ENCODE measurements at regions not wholly inside any gene's neighbourhood (a gene's known extent, or its start where the extent isn't known, plus 50 kb on each side); places are given as distances from the start of the nearest gene placed in this dataset.
"Not testable (repeated sequence)": the region's sequence is repeated elsewhere in the genome, so short reads cannot be mapped to it uniquely, and the experiment has no call there.

DNA sequence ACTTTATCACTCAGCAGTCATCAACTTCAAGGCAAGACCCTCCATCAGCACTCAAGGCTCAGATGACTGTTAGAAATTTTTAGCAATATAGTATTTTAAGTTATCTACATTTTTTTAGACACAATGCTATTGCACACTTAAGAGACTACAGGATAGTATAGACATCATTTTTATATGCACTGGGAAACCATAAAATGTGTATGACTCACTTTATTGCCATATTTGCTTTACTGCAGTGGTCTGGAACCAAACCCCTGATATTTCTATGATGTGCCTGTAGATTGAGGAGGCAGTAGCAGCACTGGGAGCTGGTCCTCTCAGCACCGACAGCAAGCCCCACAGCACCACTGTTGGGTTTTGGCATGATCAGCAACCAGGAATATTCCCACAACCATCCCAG lies 264.8 kb upstream of the HNRNPA3 start:
- Histone ChIP-seq H3K79me1 (replicated peaks; ENCODE audit: low read length, poor library complexity, severe bottlenecking) (no peaks in the 10 kb centered on the region), H2BK15ac (ENCODE audit: low read depth, poor library complexity, severe bottlenecking) (no peak overlapping the region), H3K4me3 (ENCODE audit: insufficient read depth in 1 of 2, low read depth in 1 of 2, low read length in 2 of 2) (no peak overlapping the region), H3K23ac (ENCODE audit: low read length in 2 of 2) (no peak overlapping the region), H2BK12ac (ENCODE audit: low read length in 2 of 2) (no peak overlapping the region), H3K18ac (ENCODE audit: low read depth in 1 of 2, low read length in 2 of 2) (no peak overlapping the region), H3K4ac (ENCODE audit: low read depth in 1 of 2, low read length in 2 of 2) (no peak overlapping the region), H4K8ac (ENCODE audit: low read length) (no peak overlapping the region), H3K27ac (ENCODE audit: low read length, poor library complexity, severe bottlenecking) (no peak overlapping the region), H3K14ac (ENCODE audit: low read length in 2 of 2) (no peak overlapping the region), H2AK5ac (ENCODE audit: low read length, severe bottlenecking) (no peak overlapping the region), H2BK5ac (ENCODE audit: low read depth, low read length, poor library complexity, severe bottlenecking) (no peak overlapping the region), H3K9ac (ENCODE audit: low read length) (no peak overlapping the region), H3K4me2 (ENCODE audit: low read length, poor library complexity, severe bottlenecking) (no peak overlapping the region), H2BK120ac (ENCODE audit: low read depth, low read length) (no peak overlapping the region), H3K36me3 (ENCODE audit: control insufficient read depth in 1 of 2, insufficient read depth in 2 of 2, low read depth in 1 of 2, low read length in 2 of 2) (no peaks in the 10 kb centered on the region), H4K91ac (ENCODE audit: low read length) (no peak overlapping the region), H3K9me3 (ENCODE audit: control insufficient read depth, low read length) (no peaks in the 10 kb centered on the region), H3K4me1 (ENCODE audit: control insufficient read depth, insufficient read depth, low read depth, low read length) (no peaks in the 10 kb centered on the region), H3K27me3 (ENCODE audit: control insufficient read depth in 1 of 2, insufficient read depth in 1 of 2, low read length in 2 of 2) (no peaks in the 10 kb centered on the region), H2AFZ (ENCODE audit: low read depth, low read length) (no peak overlapping the region)
- WGBS: 95% methylated on average over 1 of the region's 1 CpG
- no peak for DNase-seq

DNA sequence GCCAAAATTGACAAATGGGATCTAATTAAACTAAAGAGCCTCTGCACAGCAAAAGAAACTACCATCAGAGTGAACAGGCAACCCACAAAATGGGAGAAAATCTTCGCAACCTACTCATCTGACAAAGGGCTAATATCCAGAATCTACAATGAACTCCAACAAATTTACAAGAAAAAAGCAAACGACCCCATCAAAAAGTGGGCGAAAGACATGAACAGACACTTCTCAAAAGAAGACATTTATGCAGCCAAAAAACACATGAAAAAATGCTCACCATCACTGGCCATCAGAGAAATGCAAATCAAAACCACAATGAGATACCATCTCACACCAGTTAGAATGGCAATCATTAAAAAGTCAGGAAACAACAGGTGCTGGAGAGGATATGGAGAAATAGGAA lies 261.4 kb upstream of the HNRNPA3 start:
- not testable (repeated sequence) for H3K79me1 ChIP-seq (replicated peaks; ENCODE audit: low read length, poor library complexity, severe bottlenecking); DNase-seq; H2BK12ac ChIP-seq (ENCODE audit: low read length in 2 of 2); H2AK5ac ChIP-seq (ENCODE audit: low read length, severe bottlenecking); H2BK120ac ChIP-seq (ENCODE audit: low read depth, low read length); H3K23ac ChIP-seq (ENCODE audit: low read length in 2 of 2); H3K9ac ChIP-seq (ENCODE audit: low read length); H3K27ac ChIP-seq (ENCODE audit: low read length, poor library complexity, severe bottlenecking); H3K4me2 ChIP-seq (ENCODE audit: low read length, poor library complexity, severe bottlenecking); H3K4me1 ChIP-seq (ENCODE audit: control insufficient read depth, insufficient read depth, low read depth, low read length); H2BK15ac ChIP-seq (ENCODE audit: low read depth, poor library complexity, severe bottlenecking); H2AFZ ChIP-seq (ENCODE audit: low read depth, low read length); H3K14ac ChIP-seq (ENCODE audit: low read length in 2 of 2); H4K91ac ChIP-seq (ENCODE audit: low read length); H3K36me3 ChIP-seq (ENCODE audit: control insufficient read depth in 1 of 2, insufficient read depth in 2 of 2, low read depth in 1 of 2, low read length in 2 of 2); H3K4me3 ChIP-seq (ENCODE audit: insufficient read depth in 1 of 2, low read depth in 1 of 2, low read length in 2 of 2); H3K9me3 ChIP-seq (ENCODE audit: control insufficient read depth, low read length); H3K4ac ChIP-seq (ENCODE audit: low read depth in 1 of 2, low read length in 2 of 2); H2BK5ac ChIP-seq (ENCODE audit: low read depth, low read length, poor library complexity, severe bottlenecking); H3K18ac ChIP-seq (ENCODE audit: low read depth in 1 of 2, low read length in 2 of 2); H4K8ac ChIP-seq (ENCODE audit: low read length)
- H3K27me3 ChIP-seq (ENCODE audit: control insufficient read depth in 1 of 2, insufficient read depth in 1 of 2, low read length in 2 of 2): peaks cover 0 to 13% of the 10 kb centered on the region in 2 experiments
- WGBS: 80% methylated on average over 1 of the region's 3 CpGs

DNA sequence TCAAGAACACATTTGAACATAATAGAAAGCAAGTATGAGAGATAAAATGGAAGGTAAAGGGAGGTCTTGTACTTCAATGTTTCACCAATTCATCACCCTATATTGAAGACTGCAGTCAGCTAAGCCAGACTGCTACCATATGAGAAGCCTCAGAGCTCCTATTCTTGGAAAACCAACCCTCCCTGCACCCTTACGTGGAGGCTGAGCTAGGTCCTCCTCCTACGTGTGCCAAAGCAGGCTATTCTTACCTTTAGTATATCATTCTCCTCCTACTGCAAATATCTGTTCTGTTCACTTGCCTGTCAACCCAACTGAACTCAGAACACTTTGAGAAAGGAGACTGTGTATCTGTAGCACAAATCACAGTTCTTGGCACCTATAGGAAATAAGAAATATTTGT lies 255.8 kb upstream of the HNRNPA3 start:
- no peaks in the 10 kb centered on the region for H3K36me3 ChIP-seq (ENCODE audit: control insufficient read depth in 1 of 2, insufficient read depth in 2 of 2, low read depth in 1 of 2, low read length in 2 of 2)
- no peak overlapping the region for H2BK12ac ChIP-seq (ENCODE audit: low read length in 2 of 2)
- no peak overlapping the region for H3K14ac ChIP-seq (ENCODE audit: low read length in 2 of 2)
- no peaks in the 10 kb centered on the region for H3K79me1 ChIP-seq (replicated peaks; ENCODE audit: low read length, poor library complexity, severe bottlenecking)
- no peak overlapping the region for H2AFZ ChIP-seq (ENCODE audit: low read depth, low read length)
- H3K4me3 ChIP-seq (ENCODE audit: insufficient read depth in 1 of 2, low read depth in 1 of 2, low read length in 2 of 2): no peak overlapping the region
- H3K9ac ChIP-seq (ENCODE audit: low read length): no peak overlapping the region
- H3K23ac ChIP-seq (ENCODE audit: low read length in 2 of 2): no peak overlapping the region
- H3K27me3 ChIP-seq (ENCODE audit: control insufficient read depth in 1 of 2, insufficient read depth in 1 of 2, low read length in 2 of 2): peaks cover 0 to 13% of the 10 kb centered on the region in 2 experiments
- no peak overlapping the region for H2BK5ac ChIP-seq (ENCODE audit: low read depth, low read length, poor library complexity, severe bottlenecking)
- no peak overlapping the region for H2BK15ac ChIP-seq (ENCODE audit: low read depth, poor library complexity, severe bottlenecking)
- H3K9me3 ChIP-seq (ENCODE audit: control insufficient read depth, low read length): no peaks in the 10 kb centered on the region
- no peak overlapping the region for H3K27ac ChIP-seq (ENCODE audit: low read length, poor library complexity, severe bottlenecking)
- H4K91ac ChIP-seq (ENCODE audit: low read length): no peak overlapping the region
- no peak overlapping the region for H3K4me2 ChIP-seq (ENCODE audit: low read length, poor library complexity, severe bottlenecking)
- H3K4ac ChIP-seq (ENCODE audit: low read depth in 1 of 2, low read length in 2 of 2): no peak overlapping the region
- no peak overlapping the region for H2BK120ac ChIP-seq (ENCODE audit: low read depth, low read length)
- H4K8ac ChIP-seq (ENCODE audit: low read length): no peak overlapping the region
- WGBS: 38% methylated on average over 2 of the region's 2 CpGs
- H3K18ac ChIP-seq (ENCODE audit: low read depth in 1 of 2, low read length in 2 of 2): no peak overlapping the region
- no peaks in the 10 kb centered on the region for H3K4me1 ChIP-seq (ENCODE audit: control insufficient read depth, insufficient read depth, low read depth, low read length)
- no peak for DNase-seq
- H2AK5ac ChIP-seq (ENCODE audit: low read length, severe bottlenecking): no peak overlapping the region

- Histone ChIP-seq H2BK12ac (ENCODE audit: low read length in 2 of 2) (no peak overlapping the region), H3K27me3 (ENCODE audit: control insufficient read depth in 1 of 2, insufficient read depth in 1 of 2, low read length in 2 of 2) (peaks cover 0 to 18% of the 10 kb centered on the region in 2 experiments), H3K4ac (ENCODE audit: low read depth in 1 of 2, low read length in 2 of 2) (no peak overlapping the region), H3K36me3 (ENCODE audit: control insufficient read depth in 1 of 2, insufficient read depth in 2 of 2, low read depth in 1 of 2, low read length in 2 of 2) (no peaks in the 10 kb centered on the region), H2BK120ac (ENCODE audit: low read depth, low read length) (no peak overlapping the region), H3K23ac (ENCODE audit: low read length in 2 of 2) (no peak overlapping the region), H2BK5ac (ENCODE audit: low read depth, low read length, poor library complexity, severe bottlenecking) (no peak overlapping the region), H3K18ac (ENCODE audit: low read depth in 1 of 2, low read length in 2 of 2) (no peak overlapping the region), H3K79me1 (replicated peaks; ENCODE audit: low read length, poor library complexity, severe bottlenecking) (no peaks in the 10 kb centered on the region), H3K9ac (ENCODE audit: low read length) (no peak overlapping the region), H3K14ac (ENCODE audit: low read length in 2 of 2) (no peak overlapping the region), H3K4me2 (ENCODE audit: low read length, poor library complexity, severe bottlenecking) (no peak overlapping the region), H4K8ac (ENCODE audit: low read length) (no peak overlapping the region), H4K91ac (ENCODE audit: low read length) (no peak overlapping the region), H2AFZ (ENCODE audit: low read depth, low read length) (no peak overlapping the region), H3K4me1 (ENCODE audit: control insufficient read depth, insufficient read depth, low read depth, low read length) (no peaks in the 10 kb centered on the region), H3K27ac (ENCODE audit: low read length, poor library complexity, severe bottlenecking) (no peak overlapping the region), H3K4me3 (ENCODE audit: insufficient read depth in 1 of 2, low read depth in 1 of 2, low read length in 2 of 2) (no peak overlapping the region), H3K9me3 (ENCODE audit: control insufficient read depth, low read length) (no peaks in the 10 kb centered on the region), H2BK15ac (ENCODE audit: low read depth, poor library complexity, severe bottlenecking) (no peak overlapping the region), H2AK5ac (ENCODE audit: low read length, severe bottlenecking) (no peak overlapping the region)
- WGBS: 87% methylated on average over 3 of the region's 3 CpGs
- no peak for DNase-seq
Measured at GRCh38 chr2:176959614-176960013, 253.0 kb upstream of the HNRNPA3 start.
